K562 (cell line): ENCODE measurements at regions not wholly inside any gene's neighbourhood (a gene's known extent, or its start where the extent isn't known, plus 50 kb on each side); places are given as distances from the start of the nearest gene placed in this dataset.

Experiments used
- DDX20 ChIP-seq: fragments of 450-650 bp; IDR thresholded peaks from 2 replicates; pipeline ENCODE4 v1.6.1; 2016; ENCODE audit warnings: missing genetic modification characterization, low read depth, mild to moderate bottlenecking, missing compliant biosample characterization, moderate library complexity
- E4F1 ChIP-seq: fragments of 250-450 bp; sonication (Bioruptor Pico); IDR thresholded peaks from 2 replicates; pipeline ENCODE4 v1.5.0; 2021; ENCODE audit warnings: mild to moderate bottlenecking, borderline replicate concordance
- LCOR ChIP-seq: sonication (generic); formaldehyde crosslinking; IDR thresholded peaks from 2 replicates; pipeline ENCODE4 v1.8.0; 2022; ENCODE audit warnings: mild to moderate bottlenecking, missing genetic modification reagents
- NBN ChIP-seq: fragments of 450-650 bp; IDR thresholded peaks from 2 replicates; pipeline ENCODE4 v1.6.1; 2016; ENCODE audit warnings: low read depth, mild to moderate bottlenecking
- NR1H2 ChIP-seq: sonication (generic); formaldehyde crosslinking; IDR thresholded peaks from 2 replicates; pipeline ENCODE4 v1.4.0; 2020; ENCODE audit warnings: mild to moderate bottlenecking, missing genetic modification reagents
- PTTG1 ChIP-seq: fragments of 450-650 bp; IDR thresholded peaks from 2 replicates; pipeline ENCODE4 v1.6.1; 2016; ENCODE audit warnings: low read depth, mild to moderate bottlenecking, missing genetic modification characterization, missing compliant biosample characterization
- SIRT6 ChIP-seq: IDR thresholded peaks from one replicate; pipeline ENCODE4 v1.6.1; 2012; ENCODE audit warnings: low read depth, mild to moderate bottlenecking, control low read depth, inconsistent platforms, low read length, moderate library complexity
- SLC30A9 ChIP-seq: fragments of 250-450 bp; sonication (Bioruptor Pico); IDR thresholded peaks from 2 replicates; pipeline ENCODE4 v1.8.0; 2022; ENCODE audit warnings: mild to moderate bottlenecking, moderate library complexity
- SMARCE1 ChIP-seq: fragments of 450-650 bp; IDR thresholded peaks from 2 replicates; pipeline ENCODE4 v1.7.1; 2016; ENCODE audit warnings: mild to moderate bottlenecking
- SREBF1 ChIP-seq: fragments of 150-350 bp; IDR thresholded peaks from 2 replicates; pipeline ENCODE4 v1.6.1; 2014; ENCODE audit warnings: antibody characterized with exemption, low read depth, low read length, borderline replicate concordance
- STAT5B ChIP-seq: fragments of 250-450 bp; sonication (Bioruptor Pico); IDR thresholded peaks from 2 replicates; pipeline ENCODE4 v1.8.0; 2021; ENCODE audit warnings: mild to moderate bottlenecking, inconsistent platforms
- SUPT5H ChIP-seq: fragments of 450-650 bp; IDR thresholded peaks from 2 replicates; pipeline ENCODE4 v1.6.1; 2016
- ZFX ChIP-seq: sonication (generic); formaldehyde crosslinking; IDR thresholded peaks from 2 replicates; pipeline ENCODE4 v1.8.0; 2022; ENCODE audit warnings: mild to moderate bottlenecking, missing genetic modification reagents, moderate library complexity
- ZNF586 ChIP-seq: fragments of 450-650 bp; formaldehyde crosslinking; conservative IDR thresholded peaks from 2 replicates; pipeline ENCODE4 v1.4.0; 2020; ENCODE audit warnings: mild to moderate bottlenecking, moderate library complexity
- ZNF696 ChIP-seq: fragments of 250-450 bp; sonication (Bioruptor Pico); conservative IDR thresholded peaks from 2 replicates; pipeline ENCODE4 v1.4.0; 2020; ENCODE audit warnings: mild to moderate bottlenecking, moderate library complexity
- ZSCAN32 ChIP-seq: fragments of 450-650 bp; formaldehyde crosslinking; IDR thresholded peaks from 2 replicates; pipeline ENCODE4 v1.4.0; 2020; ENCODE audit warnings: mild to moderate bottlenecking, moderate library complexity
- TF ChIP-seq, protein P1 (sequence below), 3 experiments: IDR thresholded peaks in 2 of 3; conservative IDR thresholded peaks in 1 of 3; 2 replicates each; pipeline ENCODE4 v1.5.1; 2011 to 2012; ENCODE audit warnings: low read length in 3 of 3, mild to moderate bottlenecking in 3 of 3, control low read depth in 2 of 3, improper control_type of control experiment in 1 of 3, inconsistent platforms in 1 of 3, low read depth in 1 of 3, mixed read lengths in 1 of 3, moderate library complexity in 1 of 3; ENCODE audit not compliant: insufficient read depth in 2 of 3
- TF ChIP-seq, protein P2 (sequence below): fragments of 450-650 bp; IDR thresholded peaks from 2 replicates; pipeline ENCODE4 v1.6.1; 2018; ENCODE audit not compliant: partially characterized antibody
- TF ChIP-seq, protein P3 (sequence below): IDR thresholded peaks from 2 replicates; pipeline ENCODE4 v1.6.1; 2012; ENCODE audit warnings: low read depth, low read length, improper control_type of control experiment, borderline replicate concordance

- no peak for TF ChIP-seq E4F1 (CRISPR knock-in tag)
- TF ChIP-seq DDX20 (tag), result no peak
- TF ChIP-seq, protein P1, sequence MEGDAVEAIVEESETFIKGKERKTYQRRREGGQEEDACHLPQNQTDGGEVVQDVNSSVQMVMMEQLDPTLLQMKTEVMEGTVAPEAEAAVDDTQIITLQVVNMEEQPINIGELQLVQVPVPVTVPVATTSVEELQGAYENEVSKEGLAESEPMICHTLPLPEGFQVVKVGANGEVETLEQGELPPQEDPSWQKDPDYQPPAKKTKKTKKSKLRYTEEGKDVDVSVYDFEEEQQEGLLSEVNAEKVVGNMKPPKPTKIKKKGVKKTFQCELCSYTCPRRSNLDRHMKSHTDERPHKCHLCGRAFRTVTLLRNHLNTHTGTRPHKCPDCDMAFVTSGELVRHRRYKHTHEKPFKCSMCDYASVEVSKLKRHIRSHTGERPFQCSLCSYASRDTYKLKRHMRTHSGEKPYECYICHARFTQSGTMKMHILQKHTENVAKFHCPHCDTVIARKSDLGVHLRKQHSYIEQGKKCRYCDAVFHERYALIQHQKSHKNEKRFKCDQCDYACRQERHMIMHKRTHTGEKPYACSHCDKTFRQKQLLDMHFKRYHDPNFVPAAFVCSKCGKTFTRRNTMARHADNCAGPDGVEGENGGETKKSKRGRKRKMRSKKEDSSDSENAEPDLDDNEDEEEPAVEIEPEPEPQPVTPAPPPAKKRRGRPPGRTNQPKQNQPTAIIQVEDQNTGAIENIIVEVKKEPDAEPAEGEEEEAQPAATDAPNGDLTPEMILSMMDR (IDR thresholded peaks at IDR 0.05 in 2 of 3, conservative IDR thresholded peaks at IDR 0.05 in 1 of 3; ENCODE audit: insufficient read depth in 2 of 3, low read depth in 1 of 3, low read length in 3 of 3), result peak; percentile 71 to 91 (median 84)
- no peak for TF ChIP-seq ZFX
- TF ChIP-seq ZNF586, result no peak
- TF ChIP-seq NBN, result peak; percentile 48; the same call in 1 of the 2 replicates
- no peak for TF ChIP-seq NR1H2 (CRISPR knock-in tag)
- no peak for TF ChIP-seq SUPT5H
- no peak for TF ChIP-seq SIRT6
- TF ChIP-seq, protein P2, sequence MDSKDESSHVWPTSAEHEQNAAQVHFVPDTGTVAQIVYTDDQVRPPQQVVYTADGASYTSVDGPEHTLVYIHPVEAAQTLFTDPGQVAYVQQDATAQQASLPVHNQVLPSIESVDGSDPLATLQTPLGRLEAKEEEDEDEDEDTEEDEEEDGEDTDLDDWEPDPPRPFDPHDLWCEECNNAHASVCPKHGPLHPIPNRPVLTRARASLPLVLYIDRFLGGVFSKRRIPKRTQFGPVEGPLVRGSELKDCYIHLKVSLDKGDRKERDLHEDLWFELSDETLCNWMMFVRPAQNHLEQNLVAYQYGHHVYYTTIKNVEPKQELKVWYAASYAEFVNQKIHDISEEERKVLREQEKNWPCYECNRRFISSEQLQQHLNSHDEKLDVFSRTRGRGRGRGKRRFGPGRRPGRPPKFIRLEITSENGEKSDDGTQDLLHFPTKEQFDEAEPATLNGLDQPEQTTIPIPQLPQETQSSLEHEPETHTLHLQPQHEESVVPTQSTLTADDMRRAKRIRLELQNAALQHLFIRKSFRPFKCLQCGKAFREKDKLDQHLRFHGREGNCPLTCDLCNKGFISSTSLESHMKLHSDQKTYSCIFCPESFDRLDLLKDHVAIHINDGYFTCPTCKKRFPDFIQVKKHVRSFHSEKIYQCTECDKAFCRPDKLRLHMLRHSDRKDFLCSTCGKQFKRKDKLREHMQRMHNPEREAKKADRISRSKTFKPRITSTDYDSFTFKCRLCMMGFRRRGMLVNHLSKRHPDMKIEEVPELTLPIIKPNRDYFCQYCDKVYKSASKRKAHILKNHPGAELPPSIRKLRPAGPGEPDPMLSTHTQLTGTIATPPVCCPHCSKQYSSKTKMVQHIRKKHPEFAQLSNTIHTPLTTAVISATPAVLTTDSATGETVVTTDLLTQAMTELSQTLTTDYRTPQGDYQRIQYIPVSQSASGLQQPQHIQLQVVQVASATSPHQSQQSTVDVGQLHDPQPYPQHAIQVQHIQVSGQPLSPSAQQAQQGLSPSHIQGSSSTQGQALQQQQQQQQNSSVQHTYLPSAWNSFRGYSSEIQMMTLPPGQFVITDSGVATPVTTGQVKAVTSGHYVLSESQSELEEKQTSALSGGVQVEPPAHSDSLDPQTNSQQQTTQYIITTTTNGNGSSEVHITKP, result no peak
- 0 out of 2 replicates have a peak, but pooled peaks have one; percentile 22 for TF ChIP-seq SMARCE1
- TF ChIP-seq, protein P3, sequence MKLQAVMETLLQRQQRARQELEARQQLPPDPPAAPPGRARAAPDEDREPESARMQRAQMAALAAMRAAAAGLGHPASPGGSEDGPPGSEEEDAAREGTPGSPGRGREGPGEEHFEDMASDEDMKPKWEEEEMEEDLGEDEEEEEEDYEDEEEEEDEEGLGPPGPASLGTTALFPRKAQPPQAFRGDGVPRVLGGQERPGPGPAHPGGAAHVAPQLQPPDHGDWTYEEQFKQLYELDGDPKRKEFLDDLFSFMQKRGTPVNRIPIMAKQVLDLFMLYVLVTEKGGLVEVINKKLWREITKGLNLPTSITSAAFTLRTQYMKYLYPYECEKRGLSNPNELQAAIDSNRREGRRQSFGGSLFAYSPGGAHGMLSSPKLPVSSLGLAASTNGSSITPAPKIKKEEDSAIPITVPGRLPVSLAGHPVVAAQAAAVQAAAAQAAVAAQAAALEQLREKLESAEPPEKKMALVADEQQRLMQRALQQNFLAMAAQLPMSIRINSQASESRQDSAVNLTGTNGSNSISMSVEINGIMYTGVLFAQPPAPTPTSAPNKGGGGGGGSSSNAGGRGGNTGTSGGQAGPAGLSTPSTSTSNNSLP, result 0 out of 2 replicates have a peak, but pooled peaks have one; percentile 39
- TF ChIP-seq PTTG1 (tag), result no peak
- no peak for TF ChIP-seq SLC30A9 (CRISPR knock-in tag)
- TF ChIP-seq ZNF696 (CRISPR knock-in tag), result no peak
- TF ChIP-seq LCOR (CRISPR knock-in tag), result no peak
- no peak for TF ChIP-seq ZSCAN32
- TF ChIP-seq STAT5B (CRISPR knock-in tag), result no peak
- no peak for TF ChIP-seq SREBF1
Observed at GRCh38 chr7:25069900-25070443, 55.1 kb downstream of the CYCS start (continued).
